Dendritic cell treated with granulocyte-macrophage colony-stimulating factor and Interleukin-4, amounts not matched to agents 40 ng/mL and 50 ng/mL, for 4 days (primary cell): ENCODE measurements at regions not wholly inside any gene's neighbourhood (a gene's known extent, or its start where the extent isn't known, plus 50 kb on each side); places are given as distances from the start of the nearest gene placed in this dataset.
"Not testable (repeated sequence)": the region's sequence is repeated elsewhere in the genome, so short reads cannot be mapped to it uniquely, and the experiment has no call there.

Experiments used
- H3K27ac Mint-ChIP-seq: one replicate; pipeline ENCODE4 v1.8.0; 2022; ENCODE audit warnings: mild to moderate bottlenecking, mixed read lengths
- H3K27me3 Mint-ChIP-seq: one replicate; pipeline ENCODE4 v1.8.0; 2022; ENCODE audit warnings: mild to moderate bottlenecking, mixed read lengths
- H3K36me3 Mint-ChIP-seq: one replicate; pipeline ENCODE4 v1.8.0; 2022; ENCODE audit warnings: low read depth, mixed read lengths
- H3K4me1 Mint-ChIP-seq: one replicate; pipeline ENCODE4 v1.8.0; 2022; ENCODE audit warnings: low read depth, mixed read lengths
- H3K4me3 Mint-ChIP-seq: one replicate; pipeline ENCODE4 v1.8.0; 2022; ENCODE audit warnings: mild to moderate bottlenecking, moderate library complexity, mixed read lengths
- H3K9me3 Mint-ChIP-seq: one replicate; pipeline ENCODE4 v1.8.0; 2022; ENCODE audit warnings: mixed read lengths
- intact Hi-C: fragments of 100-400 bp; cut with micrococcal nuclease; formaldehyde crosslinking; loops from one replicate; pipeline ENCODE4 v1.15.0; 2022

DNA sequence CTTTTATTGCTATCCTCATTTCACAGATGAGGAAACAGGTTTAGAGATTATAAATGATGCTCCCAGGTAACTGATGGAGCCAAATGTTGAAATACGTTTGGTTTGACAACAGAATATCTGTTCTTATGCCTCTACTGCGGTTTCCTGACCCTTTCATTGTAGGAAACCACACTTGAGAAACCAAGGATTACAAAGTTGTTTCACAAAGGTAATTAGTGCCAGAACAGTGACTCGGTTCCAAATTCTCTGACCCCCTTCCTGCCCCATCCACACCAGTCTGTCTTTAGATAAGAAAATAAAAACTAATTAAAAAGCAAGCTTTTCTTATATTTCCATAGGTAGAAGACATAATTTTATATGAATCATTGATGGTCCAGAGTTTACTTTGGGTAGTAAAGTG, 393.7 kb upstream of the MBL2 start:
- no peak overlapping the region for H3K4me3 Mint-ChIP-seq
- no peaks in the 10 kb centered on the region for H3K36me3 Mint-ChIP-seq
- no peak overlapping the region for H3K27ac Mint-ChIP-seq
- no peaks in the 10 kb centered on the region for H3K4me1 Mint-ChIP-seq
- no peaks in the 10 kb centered on the region for H3K9me3 Mint-ChIP-seq
- H3K27me3 Mint-ChIP-seq = no peaks in the 10 kb centered on the region
- intact Hi-C loops = no loop called here

- no peak overlapping the region for H3K4me3 Mint-ChIP-seq
- no peaks in the 10 kb centered on the region for H3K4me1 Mint-ChIP-seq
- no peaks in the 10 kb centered on the region for H3K36me3 Mint-ChIP-seq
- no peaks in the 10 kb centered on the region for H3K9me3 Mint-ChIP-seq
- intact Hi-C loops = no loop called here
- no peaks in the 10 kb centered on the region for H3K27me3 Mint-ChIP-seq
- H3K27ac Mint-ChIP-seq = no peak overlapping the region
These were observed 390.3 kb upstream of the MBL2 start for GRCh38 chr10:53162856-53163255.

GRCh38 chr10:53161231-53161630, 388.6 kb upstream of the MBL2 start:
- H3K27ac Mint-ChIP-seq = no peak overlapping the region
- H3K36me3 Mint-ChIP-seq = no peaks in the 10 kb centered on the region
- H3K4me3 Mint-ChIP-seq = no peak overlapping the region
- H3K9me3 Mint-ChIP-seq = no peaks in the 10 kb centered on the region
- no peaks in the 10 kb centered on the region for H3K4me1 Mint-ChIP-seq
- no peaks in the 10 kb centered on the region for H3K27me3 Mint-ChIP-seq
- intact Hi-C loops = no loop called here

DNA sequence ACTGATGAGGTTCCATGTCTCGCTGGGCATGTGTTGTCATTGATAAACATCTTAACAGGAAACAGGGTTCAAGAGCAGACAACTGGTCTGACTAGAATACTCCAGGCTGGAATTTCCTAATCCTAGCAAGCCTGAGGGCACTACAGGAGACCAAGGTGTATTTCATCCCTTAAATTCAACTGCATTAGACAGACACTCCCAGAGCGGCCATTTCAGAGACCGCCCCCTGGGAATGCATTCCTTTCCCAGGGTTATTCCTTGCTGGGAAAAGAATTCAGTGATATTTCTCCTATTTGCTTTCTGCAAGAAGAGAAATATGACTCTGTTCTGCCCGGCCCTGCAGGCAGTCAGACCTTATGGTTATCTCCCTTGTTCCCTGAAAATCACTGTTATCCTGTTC, 383.1 kb upstream of the MBL2 start:
- intact Hi-C loops, H3K4me1 Mint-ChIP-seq, H3K27ac Mint-ChIP-seq, H3K4me3 Mint-ChIP-seq, H3K36me3 Mint-ChIP-seq, H3K27me3 Mint-ChIP-seq: not testable (repeated sequence)
- H3K9me3 Mint-ChIP-seq = peaks cover 19% of the 10 kb centered on the region

DNA sequence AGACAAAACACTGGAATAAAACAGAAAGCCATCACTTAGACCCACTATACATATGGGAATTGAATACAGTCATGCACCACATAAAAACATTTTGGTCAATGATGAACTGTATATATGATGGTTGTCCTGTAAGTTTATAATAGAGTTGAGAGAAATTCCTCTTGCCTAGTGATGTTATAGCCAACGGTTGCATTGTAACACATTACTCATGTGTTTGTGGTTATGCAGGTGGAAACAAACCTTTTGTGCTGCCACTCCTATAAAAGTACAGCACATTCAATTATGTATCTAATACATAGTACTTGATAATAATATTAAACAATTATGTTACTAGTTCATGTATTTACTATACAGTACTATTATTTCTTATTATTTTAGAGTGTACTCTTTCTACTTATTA, 381.2 kb upstream of the MBL2 start:
- Mint-ChIP-seq H3K36me3 (no peaks in the 10 kb centered on the region), H3K27ac (no peak overlapping the region), H3K9me3 (peaks cover 19% of the 10 kb centered on the region), H3K4me1 (no peaks in the 10 kb centered on the region), H3K27me3 (no peaks in the 10 kb centered on the region), H3K4me3 (no peak overlapping the region)
- intact Hi-C loops = no loop called here

- Mint-ChIP-seq H3K27me3 (no peaks in the 10 kb centered on the region), H3K9me3 (peaks cover 21% of the 10 kb centered on the region), H3K4me1 (peaks cover 5% of the 10 kb centered on the region), H3K36me3 (no peaks in the 10 kb centered on the region), H3K27ac (no peak overlapping the region), H3K4me3 (no peak overlapping the region)
- intact Hi-C loops = no loop called here
These were observed 367.9 kb upstream of the MBL2 start for GRCh38 chr10:53140506-53140905.

GRCh38 chr10:53135897-53136253, 363.3 kb upstream of the MBL2 start:
- Mint-ChIP-seq H3K4me1 (peaks cover 7% of the 10 kb centered on the region), H3K27ac (no peak overlapping the region), H3K36me3 (no peaks in the 10 kb centered on the region), H3K27me3 (no peaks in the 10 kb centered on the region), H3K9me3 (peaks cover 12% of the 10 kb centered on the region), H3K4me3 (no peak overlapping the region)
- intact Hi-C loops = no loop called here

DNA sequence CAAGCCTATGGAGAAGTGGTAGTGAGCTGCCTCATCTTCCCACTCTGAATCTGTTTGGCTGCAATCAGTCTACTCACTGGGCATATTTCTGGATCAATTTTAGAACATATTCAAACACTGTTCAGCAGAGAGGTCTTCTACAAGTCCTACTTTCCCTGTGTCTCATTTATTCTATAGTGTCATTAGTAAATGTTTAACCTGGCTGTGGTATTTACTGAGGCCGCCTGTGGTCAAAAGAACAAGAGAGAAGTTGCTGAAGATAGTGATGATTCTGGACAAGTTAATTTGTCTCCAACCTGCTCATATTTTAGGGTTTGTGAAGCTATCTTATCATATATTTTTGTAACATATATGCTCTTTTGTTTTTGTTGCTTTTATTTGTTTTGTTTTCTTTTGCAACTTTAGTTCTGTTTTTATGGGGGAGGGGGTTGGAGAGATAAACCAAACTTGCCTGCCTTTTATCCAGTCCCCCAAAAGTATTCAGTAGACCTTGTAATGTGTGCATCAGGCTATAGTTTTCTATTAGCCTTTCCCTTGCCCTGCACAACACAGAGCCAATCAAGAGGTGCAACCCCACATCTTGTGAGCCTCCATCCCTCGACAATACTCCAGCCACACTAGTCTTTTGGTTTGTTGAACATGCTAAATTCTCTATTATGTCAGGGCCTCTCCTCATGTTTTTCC, 362.8 kb upstream of the MBL2 start:
- intact Hi-C loops = no loop called here
- peaks cover 7% of the 10 kb centered on the region for H3K9me3 Mint-ChIP-seq
- H3K27ac Mint-ChIP-seq = no peak overlapping the region
- H3K4me1 Mint-ChIP-seq = peaks cover 7% of the 10 kb centered on the region
- no peaks in the 10 kb centered on the region for H3K27me3 Mint-ChIP-seq
- no peaks in the 10 kb centered on the region for H3K36me3 Mint-ChIP-seq
- no peak overlapping the region for H3K4me3 Mint-ChIP-seq

- no peaks in the 10 kb centered on the region for H3K36me3 Mint-ChIP-seq
- H3K27ac Mint-ChIP-seq = no peak overlapping the region
- intact Hi-C loops = no loop called here
- peaks cover 7% of the 10 kb centered on the region for H3K4me1 Mint-ChIP-seq
- no peak overlapping the region for H3K4me3 Mint-ChIP-seq
- H3K27me3 Mint-ChIP-seq = no peaks in the 10 kb centered on the region
- H3K9me3 Mint-ChIP-seq = no peaks in the 10 kb centered on the region
These were observed 361.5 kb upstream of the MBL2 start for GRCh38 chr10:53134050-53134449.

- Mint-ChIP-seq H3K27ac (no peak overlapping the region), H3K4me1 (peaks cover under 1% of the 10 kb centered on the region), H3K4me3 (no peak overlapping the region), H3K9me3 (peaks cover 9% of the 10 kb centered on the region), H3K36me3 (no peaks in the 10 kb centered on the region), H3K27me3 (no peaks in the 10 kb centered on the region)
- intact Hi-C loops = no loop called here
These were observed 357.8 kb upstream of the MBL2 start for GRCh38 chr10:53130337-53130736.

DNA sequence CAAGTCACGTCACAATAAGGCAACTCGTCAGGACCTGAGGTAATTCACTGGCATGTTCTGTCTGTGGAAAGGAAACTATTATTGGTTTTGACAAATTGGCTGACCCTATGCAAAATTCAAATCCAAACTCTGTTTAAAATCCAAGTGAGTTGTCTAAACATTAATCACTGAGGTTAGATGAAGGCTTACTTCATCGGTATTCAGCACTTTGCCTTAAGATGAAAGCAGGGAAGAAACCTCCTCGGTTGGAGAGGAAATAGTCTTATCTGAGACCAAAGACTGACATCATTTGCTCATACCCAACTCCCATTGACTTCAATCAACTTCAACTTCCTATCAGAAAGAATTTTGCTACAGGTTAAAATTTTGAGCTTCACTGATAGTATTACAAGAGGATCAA, 355.1 kb upstream of the MBL2 start:
- intact Hi-C loops = loop anchor here (10.0 kb wide), 1 partner anchor 123 kb away; no protein-coding TSS in a partner anchor
- H3K4me1 Mint-ChIP-seq = peaks cover 13% of the 10 kb centered on the region
- peaks cover 9% of the 10 kb centered on the region for H3K9me3 Mint-ChIP-seq
- H3K27ac Mint-ChIP-seq = no peak overlapping the region
- H3K4me3 Mint-ChIP-seq = no peak overlapping the region
- H3K36me3 Mint-ChIP-seq = no peaks in the 10 kb centered on the region
- H3K27me3 Mint-ChIP-seq = no peaks in the 10 kb centered on the region

DNA sequence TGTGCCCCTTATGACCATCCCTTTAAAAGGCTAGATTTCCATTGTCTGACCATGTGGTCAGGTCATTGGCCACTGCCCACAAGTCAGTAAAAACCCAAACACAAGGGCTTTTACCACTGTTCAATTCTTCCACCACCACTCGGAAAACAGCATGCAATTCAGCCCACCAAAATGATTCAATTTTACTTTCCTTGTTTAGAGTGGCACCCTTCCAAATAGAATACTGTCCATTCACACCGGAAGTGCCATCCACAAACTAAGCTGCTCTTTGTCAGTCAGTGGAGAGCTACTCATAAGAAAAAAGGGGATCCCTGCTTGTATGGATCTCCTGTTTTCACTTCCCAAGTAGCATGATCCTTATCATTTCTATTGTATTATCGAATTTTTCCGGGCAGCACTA, 350.7 kb upstream of the MBL2 start:
- Mint-ChIP-seq H3K4me1 (peaks cover 20% of the 10 kb centered on the region), H3K36me3 (no peaks in the 10 kb centered on the region), H3K27me3 (no peaks in the 10 kb centered on the region), H3K27ac (no peak overlapping the region), H3K9me3 (peaks cover 9% of the 10 kb centered on the region), H3K4me3 (no peak overlapping the region)
- intact Hi-C loops = loop anchor here (10.0 kb wide), 1 partner anchor 119 kb away; no protein-coding TSS in a partner anchor

- H3K9me3 Mint-ChIP-seq = peaks cover 9% of the 10 kb centered on the region
- H3K4me1 Mint-ChIP-seq = peaks cover 20% of the 10 kb centered on the region
- H3K27ac Mint-ChIP-seq = peak overlapping the region; percentile 22
- no peaks in the 10 kb centered on the region for H3K27me3 Mint-ChIP-seq
- no peaks in the 10 kb centered on the region for H3K36me3 Mint-ChIP-seq
- H3K4me3 Mint-ChIP-seq = no peak overlapping the region
- intact Hi-C loops = loop anchor here (10.0 kb wide), 1 partner anchor 117 kb away; no protein-coding TSS in a partner anchor
These were observed 349.7 kb upstream of the MBL2 start for GRCh38 chr10:53122281-53122680.

- Mint-ChIP-seq H3K27ac (no peak overlapping the region), H3K36me3 (no peaks in the 10 kb centered on the region)
These were observed 343.1 kb upstream of the MBL2 start for GRCh38 chr10:53115660-53116059.

DNA sequence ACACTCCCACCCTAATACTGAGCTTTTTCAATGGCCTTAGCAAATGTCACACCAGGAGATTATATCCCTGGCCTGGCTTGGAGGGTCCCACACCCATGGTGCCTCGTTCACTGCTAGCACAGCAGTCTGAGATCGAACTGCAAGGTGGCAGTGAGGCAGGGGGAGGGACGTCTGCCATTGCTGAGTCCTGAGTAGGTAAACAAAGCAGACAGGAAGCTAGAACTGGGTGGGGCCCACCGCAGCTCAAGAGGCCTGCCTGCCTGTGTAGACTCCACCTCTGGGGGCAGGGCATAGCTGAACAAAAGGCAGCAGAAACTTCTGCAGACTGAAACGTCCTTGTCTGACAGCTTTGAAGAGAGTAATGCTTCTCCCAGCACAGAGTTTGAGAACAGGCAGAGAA, 338.9 kb upstream of the MBL2 start:
- no peaks in the 10 kb centered on the region for H3K27me3 Mint-ChIP-seq
- no peak overlapping the region for H3K4me3 Mint-ChIP-seq
- intact Hi-C loops = no loop called here
- H3K27ac Mint-ChIP-seq = no peak overlapping the region
- H3K9me3 Mint-ChIP-seq = peaks cover 29% of the 10 kb centered on the region
- H3K4me1 Mint-ChIP-seq = peaks cover 20% of the 10 kb centered on the region
- no peaks in the 10 kb centered on the region for H3K36me3 Mint-ChIP-seq

More at GRCh38 chr10:53115660-53116059, 343.1 kb upstream of the MBL2 start:
- Mint-ChIP-seq H3K4me3 (no peak overlapping the region), H3K9me3 (peaks cover 32% of the 10 kb centered on the region), H3K4me1 (peaks cover 20% of the 10 kb centered on the region), H3K27me3 (no peaks in the 10 kb centered on the region)
- intact Hi-C loops = no loop called here
